CD4-positive, alpha-beta T cell treated with Interleukin-17A for 1 hour (primary cell): ENCODE measurements at regions not wholly inside any gene's neighbourhood (a gene's known extent, or its start where the extent isn't known, plus 50 kb on each side); places are given as distances from the start of the nearest gene placed in this dataset.

Experiments
- DNase-seq: peaks from one replicate; pipeline ENCODE4 v3.0.0-alpha.2; 2020

- no peak for DNase-seq
Observed at GRCh38 chr7:86970986-86971385, 88.5 kb downstream of the ELAPOR2 start.

- DNase-seq, result no peak
Observed at GRCh38 chr7:86970547-86970946, 88.9 kb downstream of the ELAPOR2 start.

- no peak for DNase-seq
Observed at GRCh38 chr7:86969865-86970264, 89.6 kb downstream of the ELAPOR2 start.

DNA sequence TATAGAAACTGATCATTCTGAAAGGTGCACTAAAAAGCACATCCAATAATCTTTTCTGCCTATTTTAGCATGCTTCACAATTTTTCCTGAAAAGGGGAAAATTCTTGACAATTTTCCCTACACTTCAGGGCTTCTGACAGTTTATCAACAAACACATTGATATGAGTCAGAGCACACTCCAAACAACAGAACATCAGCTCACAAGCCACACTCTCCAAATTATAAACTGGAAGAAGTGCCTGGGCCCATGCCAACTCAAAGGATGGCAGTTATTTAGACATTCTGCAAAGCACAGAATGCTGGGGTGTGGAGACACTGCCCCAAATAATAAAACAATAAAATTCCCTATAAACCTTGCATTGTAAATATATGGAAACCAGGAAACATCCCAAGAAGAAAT is 90.8 kb downstream of the ELAPOR2 start:
- DNase-seq, result no peak

DNA sequence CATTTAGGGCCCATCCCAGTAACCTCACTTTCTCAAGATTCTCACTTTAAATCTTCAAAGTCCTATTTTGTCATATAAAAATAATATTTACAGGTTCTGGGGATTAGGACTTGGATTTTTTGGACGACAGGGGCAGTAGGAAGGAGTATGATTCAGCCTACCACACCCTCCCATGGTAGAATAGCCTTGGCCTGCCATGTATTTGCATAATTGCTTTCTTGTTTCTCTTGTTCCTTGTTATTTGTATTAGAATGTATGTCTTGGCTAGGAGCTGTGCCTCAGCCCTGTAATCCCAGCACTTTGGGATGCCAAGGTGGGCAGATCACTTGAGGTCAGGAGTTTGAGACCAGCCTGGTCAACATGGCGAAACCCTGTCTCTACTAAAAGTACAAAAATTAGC is 92.5 kb downstream of the ELAPOR2 start:
- DNase-seq, result no peak

GRCh38 chr7:86965727-86966120 is 93.7 kb downstream of the ELAPOR2 start:
- no peak for DNase-seq

DNA sequence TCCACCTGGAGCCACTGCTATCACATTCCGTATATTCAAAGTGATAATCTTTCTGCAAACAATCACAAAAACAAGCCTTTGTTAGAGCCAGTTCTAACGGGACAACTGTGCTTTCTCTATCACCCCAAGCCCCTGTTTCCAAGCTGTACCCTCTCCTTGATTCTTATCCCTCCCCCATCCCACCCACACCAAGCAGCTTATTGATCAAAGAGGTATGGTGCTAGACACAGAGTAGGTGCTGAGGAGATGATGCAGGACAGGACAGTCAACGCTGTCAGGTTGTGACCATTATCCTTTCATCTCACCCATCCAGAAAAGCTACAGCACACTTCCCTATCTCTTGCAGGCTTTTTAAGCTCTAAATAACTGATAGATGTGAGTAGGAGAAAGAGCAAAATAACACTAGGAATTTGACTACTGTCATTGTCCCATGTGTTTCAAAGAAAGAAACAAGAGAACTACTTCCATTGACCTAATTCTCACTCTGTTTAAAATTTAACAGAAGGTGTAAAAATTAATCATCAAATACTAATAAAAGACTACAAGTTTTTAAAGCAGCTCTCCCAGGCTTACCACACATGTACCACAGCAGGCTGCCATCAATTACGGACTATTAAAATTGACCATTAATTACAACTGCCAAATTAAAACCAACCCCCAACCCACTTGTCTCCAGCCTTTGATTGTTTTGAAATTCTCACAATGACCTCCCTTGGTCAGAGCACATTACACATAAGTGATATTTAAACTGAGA is 94.3 kb downstream of the ELAPOR2 start:
- no peak for DNase-seq

- no peak for DNase-seq
Observed at GRCh38 chr7:86963599-86964230, 95.7 kb downstream of the ELAPOR2 start.

DNA sequence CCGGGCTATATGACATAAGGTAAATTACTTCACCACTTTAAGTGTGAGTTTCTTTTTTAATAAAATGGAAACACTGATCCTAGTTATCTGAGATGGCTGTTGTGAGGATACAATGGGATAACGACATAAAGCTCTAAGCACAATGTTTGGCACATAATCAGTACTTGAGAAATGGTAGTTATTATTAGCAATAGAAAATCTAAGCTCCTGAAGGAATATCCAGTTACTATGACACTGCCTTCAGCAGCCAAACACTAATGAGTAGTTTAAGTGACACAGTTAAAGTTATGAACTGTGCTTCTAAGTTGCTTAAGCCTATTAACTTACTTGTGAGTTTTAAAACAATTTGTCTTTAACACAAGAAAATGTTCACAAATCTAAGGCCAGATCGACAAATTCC is 96.8 kb downstream of the ELAPOR2 start:
- no peak for DNase-seq

GRCh38 chr7:86961686-86962085 is 97.8 kb downstream of the ELAPOR2 start:
- DNase-seq, result no peak

DNA sequence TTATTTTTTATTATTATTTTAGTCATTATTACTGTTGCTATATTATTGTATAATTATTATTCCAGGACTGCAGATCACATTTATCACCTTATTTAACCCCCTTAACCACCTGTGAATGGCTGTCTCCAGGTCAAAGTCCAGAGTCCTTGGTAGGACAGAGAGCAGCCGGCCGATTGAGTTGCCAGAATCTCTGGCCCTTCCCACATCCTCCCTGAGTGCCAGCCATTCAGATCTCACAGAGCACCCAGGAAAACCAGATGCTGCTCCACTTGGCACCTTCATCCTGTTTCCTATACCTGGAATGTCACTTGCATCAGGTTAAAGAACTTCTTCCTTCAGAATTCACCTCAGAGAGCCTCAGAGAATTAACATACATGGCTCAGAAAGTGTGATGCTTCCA is 101.1 kb downstream of the ELAPOR2 start:
- no peak for DNase-seq

GRCh38 chr7:86956567-86956966 is 102.9 kb downstream of the ELAPOR2 start:
- no peak for DNase-seq

- no peak for DNase-seq
Observed at GRCh38 chr7:86955895-86956503, 103.5 kb downstream of the ELAPOR2 start.

DNA sequence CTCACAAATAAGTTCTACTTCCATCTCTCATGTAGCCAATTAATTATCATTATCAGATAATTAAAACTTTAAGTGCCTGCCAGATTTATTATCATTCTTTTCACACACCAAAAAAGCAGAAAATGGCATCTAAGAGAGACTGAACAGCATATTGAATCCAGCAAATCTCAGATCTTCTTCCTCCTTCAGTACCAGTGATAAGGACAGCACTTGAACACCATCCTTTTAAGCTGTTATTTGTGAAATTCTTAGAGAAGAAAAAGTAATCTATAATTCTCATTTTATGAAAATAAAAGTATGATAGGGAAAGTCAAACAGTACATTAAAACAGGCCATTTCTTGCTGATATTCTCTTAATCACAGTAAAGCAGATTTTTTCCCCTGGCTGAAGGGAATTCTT is 104.5 kb downstream of the ELAPOR2 start:
- no peak for DNase-seq

- no peak for DNase-seq
Observed at GRCh38 chr7:86953653-86954336, 105.7 kb downstream of the ELAPOR2 start.

DNA sequence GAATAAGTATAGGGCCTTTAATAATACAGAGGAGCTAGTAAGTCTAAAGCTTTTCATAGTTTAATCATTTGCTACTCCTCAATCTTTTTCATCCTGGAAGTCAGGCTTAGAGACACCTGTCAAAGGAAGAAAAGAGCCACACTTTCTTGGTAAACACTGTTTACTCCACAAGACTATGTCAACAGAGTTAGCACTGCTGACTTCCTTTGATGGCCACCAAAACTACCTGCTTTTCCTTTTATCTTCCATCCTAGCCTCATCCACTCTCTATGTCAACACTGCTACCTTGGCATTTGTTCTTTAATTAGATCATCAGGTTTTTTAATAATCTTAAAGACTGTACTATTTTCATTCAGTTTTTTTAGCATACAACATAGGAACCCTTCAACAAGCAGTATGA is 106.2 kb downstream of the ELAPOR2 start:
- DNase-seq, result no peak

DNA sequence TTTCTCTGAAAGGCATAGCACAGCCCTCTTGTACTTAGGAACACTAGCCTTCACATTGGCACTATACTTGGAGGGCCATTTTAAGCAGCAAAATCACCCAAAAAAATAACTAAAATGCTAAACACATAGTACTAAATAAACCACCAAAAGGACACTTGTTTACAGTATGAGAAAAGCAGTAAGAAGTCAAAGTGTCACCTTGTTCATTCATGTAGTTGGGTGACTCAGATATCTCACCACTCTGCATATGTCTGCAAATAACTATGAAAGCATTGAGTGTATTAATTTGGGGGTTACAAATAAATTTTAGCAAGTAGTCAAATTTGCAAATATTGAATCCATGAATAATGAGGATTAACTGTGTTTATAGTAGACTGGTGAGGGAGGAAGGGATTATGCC is 107.6 kb downstream of the ELAPOR2 start:
- DNase-seq, result no peak

GRCh38 chr7:86950944-86951343 is 108.5 kb downstream of the ELAPOR2 start:
- no peak for DNase-seq

DNA sequence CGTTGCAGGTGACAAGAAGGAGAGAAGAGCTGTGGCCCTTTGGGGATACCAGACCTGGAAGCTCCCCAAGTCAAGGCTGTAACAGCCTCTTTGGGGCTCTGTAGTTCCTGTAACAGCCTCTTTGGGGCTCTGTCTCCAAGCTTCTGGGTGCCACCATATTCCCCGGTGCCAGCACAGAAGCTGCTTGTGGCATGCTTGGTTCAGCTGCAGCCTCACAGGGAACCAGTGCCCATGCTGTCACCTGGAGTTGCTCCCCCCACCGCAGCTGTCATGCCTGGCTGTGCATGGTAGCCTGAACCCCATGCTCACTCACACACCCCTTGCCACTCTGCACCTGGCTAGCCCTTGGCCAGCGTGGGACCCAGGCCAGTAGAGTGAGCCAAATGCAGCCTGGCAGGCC is 109.1 kb downstream of the ELAPOR2 start:
- no peak for DNase-seq

DNA sequence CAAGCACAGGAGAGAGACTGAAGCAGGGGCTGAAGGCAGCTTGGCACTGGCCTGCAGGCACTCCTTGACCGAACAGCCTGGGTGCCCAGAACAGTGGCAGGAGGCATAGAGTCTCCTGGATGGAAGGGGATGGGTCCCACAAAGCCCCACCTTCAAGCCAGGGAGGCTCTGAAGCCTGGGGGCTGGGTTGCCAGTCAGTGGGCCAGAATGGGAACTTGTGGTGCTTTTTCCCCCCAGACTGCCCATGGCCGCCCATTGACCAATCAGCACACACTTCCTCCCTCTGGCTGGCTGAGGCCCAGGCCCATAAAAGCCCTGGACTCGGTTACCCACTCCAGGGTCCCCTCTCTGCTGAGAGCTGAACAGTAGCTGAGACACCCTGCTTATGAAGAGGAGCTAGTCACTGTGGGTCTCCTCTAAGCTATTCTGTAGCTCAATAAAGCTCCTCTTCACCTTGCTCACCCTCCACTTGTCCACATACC is 109.6 kb downstream of the ELAPOR2 start:
- DNase-seq, result no peak

DNA sequence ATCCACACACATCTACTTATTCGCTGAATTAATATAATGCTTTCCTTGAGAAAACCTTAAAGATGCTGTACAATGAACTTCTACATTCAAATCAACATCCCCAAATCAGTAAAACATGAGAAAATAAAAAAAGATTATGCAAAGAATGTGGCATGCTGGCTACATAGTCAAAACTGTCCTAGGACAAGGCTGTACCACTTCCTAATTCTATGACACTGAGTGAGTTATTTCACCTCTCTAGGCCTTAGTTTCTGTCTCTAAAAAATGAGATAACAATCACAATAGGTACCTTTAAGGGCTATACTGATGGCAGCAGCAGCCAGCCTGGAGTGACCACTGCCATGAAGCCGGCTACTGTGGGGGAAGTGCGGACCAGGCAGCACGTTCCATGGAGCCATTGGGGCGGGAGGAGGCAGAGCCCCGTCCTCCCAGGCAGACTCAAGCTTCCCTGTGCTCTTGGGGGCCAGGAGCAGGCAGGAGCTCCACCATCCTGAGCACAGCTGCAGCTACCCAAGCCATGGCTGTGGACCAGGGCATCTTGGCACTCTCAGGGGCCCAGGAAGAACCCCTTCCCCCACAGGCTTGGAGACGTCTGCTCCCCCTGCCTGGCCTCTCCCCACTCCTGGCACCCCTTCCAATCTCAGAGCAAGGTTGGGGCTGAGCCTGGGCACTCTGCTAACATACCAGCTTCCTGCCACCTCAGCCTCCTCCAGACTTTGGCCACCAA is 110.2 kb downstream of the ELAPOR2 start:
- no peak for DNase-seq

DNA sequence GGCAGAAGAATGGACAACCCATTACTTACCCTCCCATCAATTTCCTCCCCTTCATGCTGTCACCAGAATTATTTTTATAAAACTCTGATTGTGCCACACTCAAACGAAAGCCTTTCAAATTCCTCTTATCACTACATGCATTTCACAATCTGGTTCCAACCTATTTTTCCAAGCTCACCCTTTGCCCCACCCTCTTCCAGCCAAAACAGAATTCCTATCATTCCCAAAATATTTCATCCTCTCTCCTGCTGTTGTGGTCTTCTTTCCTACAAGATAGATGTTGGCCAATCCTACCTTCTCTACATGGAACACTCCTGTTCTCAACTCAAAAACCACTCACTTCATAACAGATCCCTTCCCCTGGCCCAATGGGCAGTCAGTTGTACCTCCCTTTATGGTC is 111.5 kb downstream of the ELAPOR2 start:
- DNase-seq, result no peak

GRCh38 chr7:86943447-86943846 is 116.0 kb downstream of the ELAPOR2 start:
- DNase-seq, result no peak
